ENCODE measurements at regions not wholly inside any gene's neighbourhood (a gene's known extent, or its start where the extent isn't known, plus 50 kb on each side); places are given as distances from the start of the nearest gene placed in this dataset.

DNA sequence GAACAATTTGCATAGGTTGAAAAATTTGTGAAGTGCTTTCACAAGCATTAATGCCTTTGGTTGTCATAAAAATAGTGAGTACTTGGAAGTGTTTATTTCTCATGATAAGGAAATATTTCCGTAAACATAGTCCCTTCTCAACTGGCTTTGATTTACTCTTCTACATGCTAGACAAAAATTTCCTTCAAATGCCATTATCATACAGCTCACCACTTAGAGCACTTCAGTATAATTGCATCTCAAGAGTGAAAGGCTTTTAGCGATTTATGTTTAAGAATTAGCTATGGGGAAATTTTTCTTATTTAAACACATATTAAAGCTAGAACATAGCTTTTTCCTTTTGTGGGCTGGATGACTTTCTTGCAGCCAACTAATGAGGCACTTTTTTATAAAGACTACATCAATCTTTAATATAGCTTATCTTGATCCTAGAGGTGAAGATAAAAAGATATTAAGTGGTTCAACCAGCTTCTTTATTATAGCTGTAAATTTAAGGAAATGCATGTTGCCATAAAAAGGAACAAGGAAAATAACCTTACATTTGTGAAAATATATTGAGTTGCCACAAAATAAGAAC, 656.8 kb downstream of the SLITRK6 start:
- TF ChIP-seq, protein P1, sequence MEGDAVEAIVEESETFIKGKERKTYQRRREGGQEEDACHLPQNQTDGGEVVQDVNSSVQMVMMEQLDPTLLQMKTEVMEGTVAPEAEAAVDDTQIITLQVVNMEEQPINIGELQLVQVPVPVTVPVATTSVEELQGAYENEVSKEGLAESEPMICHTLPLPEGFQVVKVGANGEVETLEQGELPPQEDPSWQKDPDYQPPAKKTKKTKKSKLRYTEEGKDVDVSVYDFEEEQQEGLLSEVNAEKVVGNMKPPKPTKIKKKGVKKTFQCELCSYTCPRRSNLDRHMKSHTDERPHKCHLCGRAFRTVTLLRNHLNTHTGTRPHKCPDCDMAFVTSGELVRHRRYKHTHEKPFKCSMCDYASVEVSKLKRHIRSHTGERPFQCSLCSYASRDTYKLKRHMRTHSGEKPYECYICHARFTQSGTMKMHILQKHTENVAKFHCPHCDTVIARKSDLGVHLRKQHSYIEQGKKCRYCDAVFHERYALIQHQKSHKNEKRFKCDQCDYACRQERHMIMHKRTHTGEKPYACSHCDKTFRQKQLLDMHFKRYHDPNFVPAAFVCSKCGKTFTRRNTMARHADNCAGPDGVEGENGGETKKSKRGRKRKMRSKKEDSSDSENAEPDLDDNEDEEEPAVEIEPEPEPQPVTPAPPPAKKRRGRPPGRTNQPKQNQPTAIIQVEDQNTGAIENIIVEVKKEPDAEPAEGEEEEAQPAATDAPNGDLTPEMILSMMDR (IDR thresholded peaks at IDR 0.05): no peak
- no peak for TF ChIP-seq POLR2A (IDR thresholded peaks at IDR 0.05)

All from breast epithelium (tissue), 3 donors.